AG04450 (cell line): ENCODE measurements at regions not wholly inside any gene's neighbourhood (a gene's known extent, or its start where the extent isn't known, plus 50 kb on each side); places are given as distances from the start of the nearest gene placed in this dataset.

Experiments used
- CTCF ChIA-PET: fragments of 300-600, 350-600 bp; formaldehyde crosslinking; extraction: SDS; loops from one replicate; lab custom pipeline; 2022; ENCODE audit warnings: antibody characterized with exemption, inconsistent platforms; lab: Charles Lee
- POLR2A ChIA-PET: fragments of 350-600 bp; formaldehyde crosslinking; extraction: SDS; loops from one replicate; lab custom pipeline; 2021; ENCODE audit warnings: antibody characterized with exemption, inconsistent platforms; lab: Yijun Ruan, JAX
- DNase-seq: peaks from one replicate; pipeline ENCODE4 v3.0.0-alpha.2; 2011; ENCODE audit warnings: low read depth, low spot score
- H3K27ac ChIP-seq: one replicate; pipeline ENCODE4 v1.5.1; 2012; ENCODE audit warnings: low read depth, low read length, control low read depth
- H3K27me3 ChIP-seq: one replicate; pipeline ENCODE4 v1.6.0; 2012; ENCODE audit warnings: low read length; ENCODE audit not compliant: control insufficient read depth, insufficient read depth
- H3K4me3 ChIP-seq: 2 replicates; pipeline ENCODE4 v1.5.1; 2011; ENCODE audit warnings: mild to moderate bottlenecking, low read depth, low read length, control low read depth
- H3K9me3 ChIP-seq: 2 replicates; pipeline ENCODE4 v1.5.1; 2012; ENCODE audit warnings: low read length; ENCODE audit not compliant: control insufficient read depth, insufficient read depth
- TF ChIP-seq, protein P1 (sequence below): IDR thresholded peaks from 2 replicates; pipeline ENCODE4 v1.5.1; 2011; ENCODE audit warnings: low read depth, low read length, control low read depth, inconsistent platforms

DNA sequence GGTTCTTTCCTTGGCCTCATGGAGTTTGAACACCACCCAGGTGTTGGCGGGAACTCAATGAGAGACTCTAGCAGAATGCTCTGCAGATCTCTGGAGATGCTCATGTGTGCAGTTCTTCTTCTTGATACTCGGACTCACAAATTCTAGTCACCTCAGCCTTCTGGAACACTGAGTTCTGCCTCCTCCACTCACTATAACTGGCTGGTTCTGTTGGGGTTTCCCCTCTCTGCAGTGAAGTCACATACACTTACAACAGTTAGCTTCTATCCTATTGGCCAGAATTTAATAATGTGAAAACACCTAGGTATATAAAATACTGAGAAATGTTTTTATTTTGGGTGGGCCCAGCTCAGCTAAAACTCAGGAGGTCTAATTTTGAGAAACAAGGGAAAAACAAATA lies 109.6 kb upstream of the HIVEP1 start:
- TF ChIP-seq, protein P1, sequence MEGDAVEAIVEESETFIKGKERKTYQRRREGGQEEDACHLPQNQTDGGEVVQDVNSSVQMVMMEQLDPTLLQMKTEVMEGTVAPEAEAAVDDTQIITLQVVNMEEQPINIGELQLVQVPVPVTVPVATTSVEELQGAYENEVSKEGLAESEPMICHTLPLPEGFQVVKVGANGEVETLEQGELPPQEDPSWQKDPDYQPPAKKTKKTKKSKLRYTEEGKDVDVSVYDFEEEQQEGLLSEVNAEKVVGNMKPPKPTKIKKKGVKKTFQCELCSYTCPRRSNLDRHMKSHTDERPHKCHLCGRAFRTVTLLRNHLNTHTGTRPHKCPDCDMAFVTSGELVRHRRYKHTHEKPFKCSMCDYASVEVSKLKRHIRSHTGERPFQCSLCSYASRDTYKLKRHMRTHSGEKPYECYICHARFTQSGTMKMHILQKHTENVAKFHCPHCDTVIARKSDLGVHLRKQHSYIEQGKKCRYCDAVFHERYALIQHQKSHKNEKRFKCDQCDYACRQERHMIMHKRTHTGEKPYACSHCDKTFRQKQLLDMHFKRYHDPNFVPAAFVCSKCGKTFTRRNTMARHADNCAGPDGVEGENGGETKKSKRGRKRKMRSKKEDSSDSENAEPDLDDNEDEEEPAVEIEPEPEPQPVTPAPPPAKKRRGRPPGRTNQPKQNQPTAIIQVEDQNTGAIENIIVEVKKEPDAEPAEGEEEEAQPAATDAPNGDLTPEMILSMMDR = no peak
- CTCF ChIA-PET = no interaction called here
- Histone ChIP-seq H3K27me3 (no peaks in the 10 kb centered on the region), H3K4me3 (no peak overlapping the region), H3K9me3 (no peaks in the 10 kb centered on the region), H3K27ac (no peak overlapping the region)
- POLR2A ChIA-PET = no interaction called here
- no peak for DNase-seq

DNA sequence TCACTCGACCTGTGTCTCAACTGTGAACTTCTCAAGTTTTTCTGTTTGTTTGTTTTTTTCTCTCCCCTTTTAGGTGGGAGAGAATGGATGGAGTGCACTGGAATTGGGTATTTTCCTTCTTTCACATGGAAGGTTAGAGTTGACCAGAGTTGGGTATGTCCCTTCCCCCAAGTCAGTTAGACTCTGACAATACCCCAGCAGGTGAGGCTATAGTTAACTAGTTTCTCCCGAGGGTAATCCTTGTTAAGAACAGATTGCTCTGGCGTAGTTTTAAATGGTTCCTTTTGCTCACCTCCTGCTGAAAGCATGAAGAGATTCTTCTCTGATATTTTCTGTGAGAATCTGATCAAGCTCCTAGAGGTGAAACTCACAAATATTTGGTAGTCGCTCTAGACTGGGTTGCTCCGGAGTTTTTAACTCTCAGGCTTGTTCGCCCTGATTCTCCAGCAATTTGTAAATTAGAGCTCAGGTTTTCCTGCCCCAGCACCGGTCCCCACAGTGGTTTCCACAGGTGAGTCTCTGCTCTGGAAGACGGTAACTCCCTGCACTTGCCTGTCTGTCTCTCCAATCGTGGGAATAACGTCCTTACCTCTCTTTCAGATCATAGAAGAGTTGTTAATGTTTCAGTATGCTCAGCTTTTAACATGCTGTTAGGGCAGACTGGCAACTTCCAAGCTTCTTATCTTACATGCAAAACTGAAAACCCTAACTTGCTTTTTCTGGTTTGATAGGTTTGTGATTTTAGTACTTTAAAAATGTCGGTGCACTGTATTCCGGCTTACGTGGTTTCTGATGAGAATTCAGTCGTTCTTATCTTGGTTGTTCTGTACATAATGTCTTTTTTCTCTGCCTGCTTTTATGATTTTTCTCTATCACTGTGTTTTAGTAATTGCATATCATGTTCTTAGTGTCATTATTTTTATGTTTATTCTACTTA lies 111.2 kb upstream of the HIVEP1 start:
- no peak overlapping the region for H3K4me3 ChIP-seq
- TF ChIP-seq, protein P1 = no peak
- H3K27ac ChIP-seq = no peak overlapping the region
- DNase-seq = no peak
- H3K9me3 ChIP-seq = no peaks in the 10 kb centered on the region
- ChIA-PET CTCF (no interaction called here), POLR2A (no interaction called here)
- H3K27me3 ChIP-seq = no peaks in the 10 kb centered on the region

DNA sequence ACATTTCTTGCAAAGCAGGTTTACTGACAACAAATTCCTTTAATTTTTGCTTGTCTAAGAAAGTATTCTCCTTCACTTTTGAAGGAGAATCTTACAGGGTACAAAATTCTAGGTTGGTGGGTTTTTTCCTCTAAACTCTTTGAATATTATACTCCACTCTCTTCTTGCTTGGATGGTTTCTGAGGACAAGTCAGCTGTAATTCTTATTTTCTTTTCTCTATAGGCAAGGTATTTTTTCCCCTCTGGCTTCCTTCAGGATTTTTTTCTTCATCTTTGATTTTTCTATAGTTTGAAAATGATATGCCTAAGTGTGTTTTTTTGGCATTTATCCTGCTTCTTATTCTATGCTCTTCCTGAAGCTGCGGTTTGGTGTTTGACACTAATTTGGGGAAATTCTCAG lies 112.5 kb upstream of the HIVEP1 start:
- Histone ChIP-seq H3K4me3 (no peak overlapping the region), H3K27me3 (no peaks in the 10 kb centered on the region), H3K27ac (no peak overlapping the region), H3K9me3 (no peaks in the 10 kb centered on the region)
- ChIA-PET POLR2A (no interaction called here), CTCF (no interaction called here)
- TF ChIP-seq, protein P1 = no peak
- no peak for DNase-seq

DNA sequence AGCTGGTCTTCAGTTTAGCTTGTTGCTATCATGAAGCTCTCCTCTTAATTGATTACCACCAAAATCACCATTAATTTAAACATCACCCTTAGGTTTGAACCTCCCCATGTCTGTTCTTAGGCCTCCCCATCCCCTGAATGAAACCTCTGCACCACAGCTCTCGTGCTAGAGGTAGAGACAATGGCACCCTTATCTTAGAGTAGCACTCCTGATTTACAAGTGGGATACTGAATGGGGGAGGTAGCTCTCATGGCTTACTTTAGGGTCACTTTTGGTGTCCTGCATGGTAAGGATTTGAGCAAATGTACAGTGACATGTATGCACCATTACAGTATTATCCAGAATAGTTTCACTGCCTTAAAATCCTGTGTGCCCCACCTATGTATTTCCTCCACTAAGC lies 115.6 kb upstream of the ADTRP start:
- POLR2A ChIA-PET = no interaction called here
- CTCF ChIA-PET = no interaction called here
- TF ChIP-seq, protein P1 = no peak

DNA sequence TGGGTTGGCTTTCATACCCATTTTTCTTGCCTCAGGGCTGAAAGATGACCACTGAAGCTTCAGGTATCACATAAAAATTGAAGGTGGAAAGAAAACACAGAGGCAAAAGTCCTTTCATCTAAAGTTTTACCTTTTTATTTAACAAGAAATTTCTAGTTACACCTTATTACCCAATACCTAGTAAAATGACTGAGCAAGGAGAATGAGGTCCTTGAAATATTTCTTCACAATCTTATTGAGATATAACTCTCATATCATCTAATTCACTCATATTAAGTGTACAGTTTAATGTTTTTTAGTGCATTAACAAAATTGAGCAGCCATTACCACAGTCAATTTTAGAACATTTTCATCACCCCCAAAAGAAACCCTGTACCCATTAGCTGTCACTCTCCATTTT lies 112.9 kb upstream of the ADTRP start:
- Histone ChIP-seq H3K9me3 (no peaks in the 10 kb centered on the region), H3K4me3 (no peak overlapping the region), H3K27ac (no peak overlapping the region), H3K27me3 (no peaks in the 10 kb centered on the region)
- DNase-seq = no peak
- TF ChIP-seq, protein P1 = no peak
- ChIA-PET POLR2A (no interaction called here), CTCF (no interaction called here)

More for the DNA sequence above, 115.6 kb upstream of the ADTRP start:
- Histone ChIP-seq H3K27ac (no peak overlapping the region), H3K4me3 (no peak overlapping the region), H3K9me3 (no peaks in the 10 kb centered on the region), H3K27me3 (no peaks in the 10 kb centered on the region)
- DNase-seq = no peak
